K562 (cell line): ENCODE measurements at regions not wholly inside any gene's neighbourhood (a gene's known extent, or its start where the extent isn't known, plus 50 kb on each side); places are given as distances from the start of the nearest gene placed in this dataset.

Experiments
- ATAC-seq: fragments of 200-7000 bp; cut with Tn5 transposase; 3 replicates; pipeline ENCODE4 v1.9.1; 2020; ENCODE audit warnings: moderate library complexity
- BruUV-seq: library from RNA; stranded (reverse); fragments of 400-500 nt; replicated peaks from 2 replicates; lab custom pipeline; 2021; lab: Mats Ljungman, UMichigan
- CTCF ChIA-PET: fragments of 300-600 bp; formaldehyde crosslinking; extraction: SDS; loops from one replicate; lab custom pipeline; 2021; ENCODE audit warnings: low intra/inter-chr PET ratio; lab: Yijun Ruan, JAX
- POLR2A ChIA-PET: fragments of 300-600, 350-650 bp; sonication (Branson Sonifier 250); formaldehyde crosslinking; extraction: SDS; loops from one replicate; lab custom pipeline; 2021; ENCODE audit warnings: antibody characterized with exemption, inconsistent platforms; lab: Yijun Ruan, JAX
- DNase-seq, 4 experiments: peaks; one replicate each; pipeline versions ENCODE4 v3.0.0 to v3.0.0-alpha.2; 2011 to 2018; ENCODE audit warnings: low spot score in 3 of 4, mixed read lengths in 3 of 4; ENCODE audit errors: extremely low read depth in 1 of 4
- FAIRE-seq: peaks from 2 replicates; lab custom pipeline; 2011; peaks lifted over from hg19 to GRCh38; lab: Jason Lieb, UNC
- H2AFZ ChIP-seq: 2 replicates; pipeline ENCODE4 v1.6.0; 2011; ENCODE audit warnings: low read depth, low read length, control low read depth, inconsistent platforms
- H3K27ac ChIP-seq: fragments of 200-600 bp; 3 replicates; pipeline ENCODE4 v1.8.0; 2011; ENCODE audit warnings: low read depth, mild to moderate bottlenecking, control low read depth, inconsistent platforms, low read length, moderate library complexity, mixed read lengths; ENCODE audit errors: extremely low read depth
- H3K27me3 ChIP-seq, 2 experiments: fragments of 300-600 bp in 1 of 2; 2 replicates in 1 of 2; 3 replicates in 1 of 2; pipeline versions ENCODE4 v1.6.0 to v1.8.0; 2011; ENCODE audit warnings: inconsistent platforms in 2 of 2, low read length in 2 of 2, mild to moderate bottlenecking in 1 of 2, mixed read lengths in 1 of 2, moderate library complexity in 1 of 2; ENCODE audit not compliant: control insufficient read depth in 2 of 2, insufficient read depth in 2 of 2
- H3K36me3 ChIP-seq: fragments of 300-600 bp; 3 replicates; pipeline ENCODE4 v1.8.0; 2011; ENCODE audit warnings: mild to moderate bottlenecking, low read length, inconsistent platforms; ENCODE audit not compliant: control insufficient read depth, insufficient read depth
- H3K4me1 ChIP-seq, 2 experiments: fragments of 200-600 bp in 1 of 2; replicated peaks in 1 of 2; 2 replicates in 1 of 2; 3 replicates in 1 of 2; pipeline versions ENCODE4 v1.5.1 to v1.8.0; 2011; ENCODE audit warnings: inconsistent platforms in 2 of 2, low read length in 2 of 2, mild to moderate bottlenecking in 1 of 2, mixed read lengths in 1 of 2, moderate library complexity in 1 of 2; ENCODE audit not compliant: control insufficient read depth in 2 of 2, insufficient read depth in 2 of 2
- H3K4me2 ChIP-seq: 2 replicates; pipeline ENCODE4 v1.6.1; 2011; ENCODE audit warnings: low read length, control low read depth, inconsistent platforms, mixed read lengths; ENCODE audit not compliant: insufficient read depth
- H3K4me3 ChIP-seq: fragments of 200-600 bp; sonication (generic), shearing (Covaris generic); 2 replicates; pipeline ENCODE4 v1.5.1; 2016; ENCODE audit warnings: control low read depth, inconsistent platforms
- H3K79me2 ChIP-seq: fragments of 200-600 bp; 3 replicates; pipeline ENCODE4 v1.8.0; 2011; ENCODE audit warnings: low read length, inconsistent platforms; ENCODE audit not compliant: control insufficient read depth, insufficient read depth
- H3K9ac ChIP-seq, 2 experiments: 2 replicates each; pipeline versions ENCODE4 v1.6.0 to v1.6.1; 2011; ENCODE audit warnings: low read depth in 2 of 2, low read length in 2 of 2, control low read depth in 1 of 2, inconsistent platforms in 1 of 2, mild to moderate bottlenecking in 1 of 2, mixed read lengths in 1 of 2; ENCODE audit not compliant: insufficient read depth in 1 of 2
- H3K9me1 ChIP-seq: one replicate; pipeline ENCODE4 v1.6.0; 2011; ENCODE audit warnings: inconsistent platforms, mild to moderate bottlenecking, low read length, moderate library complexity; ENCODE audit not compliant: control insufficient read depth, insufficient read depth
- H3K9me3 ChIP-seq: replicated peaks from 2 replicates; pipeline ENCODE4 v1.5.1; 2011; ENCODE audit warnings: low read depth, low read length, inconsistent platforms; ENCODE audit not compliant: control insufficient read depth, insufficient read depth
- H4K20me1 ChIP-seq: replicated peaks from 2 replicates; pipeline ENCODE4 v1.6.1; 2011; ENCODE audit warnings: low read length, inconsistent platforms, mixed read lengths; ENCODE audit not compliant: control insufficient read depth, insufficient read depth
- CEBPZ ChIP-seq: fragments of 150-350 bp; IDR thresholded peaks from 2 replicates; pipeline ENCODE4 v1.6.1; 2014; ENCODE audit warnings: low read depth, mild to moderate bottlenecking, low read length, borderline replicate concordance
- EHMT2 ChIP-seq: fragments of 450-650 bp; IDR thresholded peaks from 2 replicates; pipeline ENCODE4 v1.6.1; 2018; ENCODE audit warnings: antibody characterized with exemption
- FOXM1 ChIP-seq, 2 experiments: fragments of 450-650 bp in 1 of 2; sonication (generic) in 1 of 2; formaldehyde crosslinking in 1 of 2; IDR thresholded peaks; 2 replicates each; pipeline versions ENCODE4 v1.6.1 to v1.9.0; 2017 to 2022; ENCODE audit warnings: low read depth in 2 of 2, mild to moderate bottlenecking in 2 of 2, missing genetic modification reagents in 1 of 2, moderate library complexity in 1 of 2
- HIVEP1 ChIP-seq: fragments of 250-450 bp; sonication (Bioruptor Pico); IDR thresholded peaks from 2 replicates; pipeline ENCODE4 v1.4.0; 2020; ENCODE audit warnings: mild to moderate bottlenecking
- IRF2 ChIP-seq: sonication (generic); formaldehyde crosslinking; IDR thresholded peaks from 2 replicates; pipeline ENCODE4 v1.8.1; 2022; ENCODE audit warnings: mild to moderate bottlenecking, missing genetic modification reagents
- KDM2B ChIP-seq: fragments of 250-450 bp; sonication (Bioruptor Pico); IDR thresholded peaks from 2 replicates; pipeline ENCODE4 v1.8.0; 2021; ENCODE audit warnings: mild to moderate bottlenecking, moderate library complexity
- RERE ChIP-seq: sonication (generic); formaldehyde crosslinking; IDR thresholded peaks from 2 replicates; pipeline ENCODE4 v1.8.0; 2023; ENCODE audit warnings: missing genetic modification reagents, mild to moderate bottlenecking, borderline replicate concordance
- SAFB ChIP-seq: fragments of 200-400 bp; formaldehyde crosslinking; IDR thresholded peaks from 2 replicates; pipeline ENCODE4 v1.6.1; 2017; ENCODE audit warnings: low read depth, low read length, borderline replicate concordance
- ZKSCAN1 ChIP-seq: fragments of 150-350 bp; IDR thresholded peaks from 2 replicates; pipeline ENCODE4 v1.6.1; 2016; ENCODE audit warnings: low read depth, low read length
- ZNF134 ChIP-seq: fragments of 250-450 bp; sonication (Bioruptor Pico); conservative IDR thresholded peaks from 2 replicates; pipeline ENCODE4 v1.4.0; 2020
- ZNF140 ChIP-seq: fragments of 250-450 bp; sonication (Bioruptor Pico); IDR thresholded peaks from 2 replicates; pipeline ENCODE4 v1.8.0; 2021; ENCODE audit warnings: moderate library complexity, mild to moderate bottlenecking, inconsistent platforms
- ZNF41 ChIP-seq: fragments of 250-450 bp; sonication (Bioruptor Pico); conservative IDR thresholded peaks from 2 replicates; pipeline ENCODE4 v1.4.0; 2020; ENCODE audit warnings: mild to moderate bottlenecking
- ZNF695 ChIP-seq: fragments of 450-650 bp; formaldehyde crosslinking; IDR thresholded peaks from 2 replicates; pipeline ENCODE4 v1.4.0; 2020; ENCODE audit warnings: mild to moderate bottlenecking, moderate library complexity
- WGBS: fragments of 100-300 bp; shearing (Covaris generic); methylation state at CpG from one replicate; pipeline ENCODE4 v1.1.6; 2016; ENCODE audit warnings: low coverage, mixed read lengths; ENCODE audit not compliant: insufficient coverage; ENCODE audit errors: missing lambda C conversion rate; 5-methylcytosine and 5-hydroxymethylcytosine counted together
- in situ Hi-C: fragments of 300-500 bp; cut with MboI; formaldehyde crosslinking; loops from 4 replicates; pipeline ENCODE4 v1.15.0; 2018; ENCODE audit warnings: inconsistent platforms, mixed read lengths
- intact Hi-C: fragments of 100-400 bp; cut with micrococcal nuclease; formaldehyde crosslinking; loops from 2 replicates; pipeline ENCODE4 v1.14.2; 2022
- TF ChIP-seq, protein P1 (sequence below), 2 experiments: fragments of 450-650 bp in 1 of 2; sonication (generic) in 1 of 2; formaldehyde crosslinking; conservative IDR thresholded peaks; 2 replicates each; pipeline versions ENCODE4 v1.4.0 to v1.8.1; 2020 to 2022; ENCODE audit warnings: mild to moderate bottlenecking in 1 of 2, missing genetic modification reagents in 1 of 2

DNA sequence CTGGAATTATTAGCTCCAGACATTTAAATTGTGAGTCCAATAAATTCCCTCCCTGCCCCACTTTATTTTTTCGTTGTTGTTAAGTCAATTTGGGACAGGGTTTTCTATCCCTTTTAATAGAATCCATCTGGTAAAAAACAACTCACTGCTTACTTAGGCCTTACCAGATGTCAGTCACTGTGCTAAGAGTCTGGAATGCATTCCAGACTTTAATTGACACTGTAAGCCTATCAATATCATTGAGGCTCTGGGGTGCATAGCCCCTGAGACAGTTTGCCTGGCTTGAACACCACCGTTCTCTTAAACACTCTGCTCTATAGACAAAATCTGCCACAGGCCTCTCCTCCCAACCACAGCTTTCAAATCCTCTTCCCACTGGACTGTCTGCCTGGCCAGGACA lies 175.9 kb downstream of the NSG2 start:
- Histone ChIP-seq H3K4me1 (no peaks in the 10 kb centered on the region), H4K20me1 (no peaks in the 10 kb centered on the region), H3K36me3 (no peaks in the 10 kb centered on the region), H3K79me2 (no peaks in the 10 kb centered on the region), H3K4me3 (no peak overlapping the region), H2AFZ (no peak overlapping the region), H3K9me3 (no peaks in the 10 kb centered on the region; the same call in 1 of the 2 replicates), H3K27me3 (peaks cover 0 to 9% of the 10 kb centered on the region in 2 experiments; a peak in 2 of 5 replicates), H3K9me1 (no peaks in the 10 kb centered on the region), H3K4me2 (no peak overlapping the region), H3K27ac (no peak overlapping the region), H3K9ac (no peak overlapping the region)
- DNase-seq (no peak), FAIRE-seq (no peak), ATAC-seq (no peak)
- BruUV-seq: no TSS peak
- 0% methylated on average over 2 of the region's 2 CpGs for WGBS
- in situ Hi-C loops (no loop called here), intact Hi-C loops (no loop called here)
- ChIA-PET POLR2A (no interaction called here), CTCF (no interaction called here)
- no peak for TF ChIP-seq IRF2
- TF ChIP-seq HIVEP1 (CRISPR knock-in tag): no peak
- TF ChIP-seq, protein P1, sequence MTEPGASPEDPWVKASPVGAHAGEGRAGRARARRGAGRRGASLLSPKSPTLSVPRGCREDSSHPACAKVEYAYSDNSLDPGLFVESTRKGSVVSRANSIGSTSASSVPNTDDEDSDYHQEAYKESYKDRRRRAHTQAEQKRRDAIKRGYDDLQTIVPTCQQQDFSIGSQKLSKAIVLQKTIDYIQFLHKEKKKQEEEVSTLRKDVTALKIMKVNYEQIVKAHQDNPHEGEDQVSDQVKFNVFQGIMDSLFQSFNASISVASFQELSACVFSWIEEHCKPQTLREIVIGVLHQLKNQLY (CRISPR knock-in tag; conservative IDR thresholded peaks at IDR 0.05): no peak
- TF ChIP-seq EHMT2: no peak
- TF ChIP-seq ZNF695 (CRISPR knock-in tag): no peak
- TF ChIP-seq ZNF41 (CRISPR knock-in tag): no peak
- no peak for TF ChIP-seq ZNF134 (CRISPR knock-in tag)
- no peak for TF ChIP-seq CEBPZ
- no peak for TF ChIP-seq ZKSCAN1
- no peak for TF ChIP-seq KDM2B (CRISPR knock-in tag)
- no peak for TF ChIP-seq ZNF140 (CRISPR knock-in tag)
- TF ChIP-seq SAFB: no peak
- TF ChIP-seq RERE (CRISPR knock-in tag): no peak
- TF ChIP-seq FOXM1 (IDR thresholded peaks at IDR 0.05; ENCODE audit: low read depth): no peak
- no peak for TF ChIP-seq FOXM1 (CRISPR knock-in tag; IDR thresholded peaks at IDR 0.05; ENCODE audit: low read depth)
